GM12891 (cell line): ENCODE measurements at regions not wholly inside any gene's neighbourhood (a gene's known extent, or its start where the extent isn't known, plus 50 kb on each side); places are given as distances from the start of the nearest gene placed in this dataset.

ENCODE experiments used
- DNase-seq: peaks from one replicate; pipeline ENCODE4 v3.0.0; 2011; ENCODE audit warnings: low spot score; ENCODE audit not compliant: insufficient read length
- FAIRE-seq: peaks from 2 replicates; lab custom pipeline; 2011; peaks lifted over from hg19 to GRCh38; lab: Jason Lieb, UNC
- PAX5 ChIP-seq: IDR thresholded peaks from 2 replicates; pipeline ENCODE4 v1.6.1; 2011; ENCODE audit warnings: low read length, moderate library complexity, mild to moderate bottlenecking; ENCODE audit not compliant: insufficient read depth, severe bottlenecking
- POLR2A ChIP-seq: IDR thresholded peaks from 2 replicates; pipeline ENCODE4 v1.6.1; 2011; ENCODE audit warnings: low read depth, low read length, control low read depth
- POLR2AphosphoS5 ChIP-seq: IDR thresholded peaks from 2 replicates; pipeline ENCODE4 v1.6.1; 2011; ENCODE audit warnings: low read depth, low read length, control low read depth
- POU2F2 ChIP-seq: IDR thresholded peaks from 2 replicates; pipeline ENCODE4 v1.6.1; 2011; ENCODE audit warnings: low read depth, mild to moderate bottlenecking, control low read depth, low read length, moderate library complexity
- SPI1 ChIP-seq: IDR thresholded peaks from 2 replicates; pipeline ENCODE4 v1.6.1; 2011; ENCODE audit warnings: low read depth, low read length, control low read depth
- TAF1 ChIP-seq: IDR thresholded peaks from 2 replicates; pipeline ENCODE4 v1.6.1; 2011; ENCODE audit warnings: low read depth, low read length, control low read depth

DNA sequence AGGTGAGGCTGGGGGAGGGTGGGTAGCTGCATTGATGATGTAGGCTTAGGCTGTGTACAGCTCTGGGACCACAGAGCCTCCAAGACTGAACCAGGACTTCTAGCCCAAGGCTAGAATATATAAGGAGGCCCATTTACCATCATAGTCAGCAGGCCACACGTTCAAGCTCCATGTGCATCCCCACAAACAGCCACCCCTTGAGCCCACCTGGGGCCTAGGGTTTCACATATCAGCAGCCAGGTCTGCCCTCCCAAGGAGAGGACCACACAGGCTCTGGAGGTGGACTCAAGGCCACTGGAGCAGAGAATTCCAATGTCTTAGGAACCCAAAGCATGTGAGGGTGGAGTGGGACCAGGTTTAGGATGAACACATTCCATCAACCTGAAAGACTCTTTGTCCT lies 230.5 kb downstream of the TTC32 start:
- no peak for FAIRE-seq
- DNase-seq, result no peak
- TF ChIP-seq PAX5 (no peak), TAF1 (no peak)

DNA sequence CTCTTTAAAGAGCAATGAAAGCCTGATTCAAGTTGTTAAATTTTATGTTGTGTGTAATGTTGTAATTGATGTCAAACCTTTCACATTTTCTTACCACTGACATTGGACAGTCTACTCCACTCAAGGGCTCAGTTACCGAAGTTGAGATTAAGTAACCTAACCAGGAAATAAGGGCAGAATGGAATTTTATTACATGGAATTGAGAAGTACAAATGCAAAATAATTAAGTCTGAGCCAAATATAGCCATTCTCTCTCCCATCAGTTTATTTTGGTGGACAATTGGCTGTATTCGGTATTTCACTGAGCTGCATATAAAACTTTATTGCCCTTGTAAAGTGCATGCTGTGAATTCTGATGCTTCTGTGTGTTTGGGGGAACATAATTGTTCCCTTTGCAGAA lies 231.5 kb downstream of the TTC32 start:
- TF ChIP-seq POLR2A (no peak), TAF1 (no peak), SPI1 (no peak), POLR2AphosphoS5 (no peak)
- DNase-seq (no peak), FAIRE-seq (no peak)

DNA sequence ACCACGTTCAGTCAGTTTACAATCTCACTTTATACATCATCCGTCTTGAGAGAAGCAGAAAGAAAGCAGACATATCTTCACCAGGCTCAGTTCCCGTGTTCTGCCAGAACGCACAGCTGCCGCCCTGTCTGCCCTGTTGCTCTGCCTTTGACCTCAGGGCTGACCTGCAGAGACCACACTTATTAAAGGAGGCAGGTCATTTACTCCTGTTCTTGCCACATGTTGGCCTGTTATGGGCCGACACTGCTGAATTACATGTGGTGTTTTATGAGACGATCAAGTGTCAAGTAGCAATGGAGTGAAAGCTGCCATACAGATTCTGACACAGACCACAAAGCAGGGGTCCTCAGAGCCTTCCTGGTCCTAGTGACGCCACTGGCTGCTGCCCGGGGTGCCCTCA lies 232.2 kb downstream of the TTC32 start:
- no peak for TF ChIP-seq POU2F2
- no peak for TF ChIP-seq PAX5
- TF ChIP-seq POLR2A, result no peak
- no peak for TF ChIP-seq SPI1
- no peak for TF ChIP-seq POLR2AphosphoS5
- TF ChIP-seq TAF1, result no peak
- FAIRE-seq, result no peak
- DNase-seq, result no peak

DNA sequence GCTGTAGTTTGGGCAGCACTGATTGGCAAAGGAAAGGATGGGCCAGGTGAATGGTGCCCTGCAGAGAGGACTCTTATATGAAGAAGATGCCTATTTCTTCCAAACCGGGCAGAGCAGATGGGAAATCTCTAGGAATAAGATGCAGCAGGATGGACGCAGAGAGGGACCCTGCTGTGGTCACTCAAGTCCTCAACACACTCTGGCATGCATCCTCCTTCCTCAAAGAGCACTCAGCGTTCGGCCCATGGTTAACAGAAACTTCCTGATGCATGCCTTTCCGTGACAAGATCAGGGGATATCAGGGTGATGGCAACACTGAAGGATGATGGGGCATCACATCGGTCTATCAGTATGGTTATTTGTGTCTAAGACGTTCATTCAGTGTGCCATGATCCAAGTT lies 232.7 kb downstream of the TTC32 start:
- no peak for TF ChIP-seq PAX5
- TF ChIP-seq POU2F2, result no peak
- TF ChIP-seq TAF1, result no peak
- TF ChIP-seq POLR2A, result no peak
- TF ChIP-seq POLR2AphosphoS5, result no peak
- no peak for TF ChIP-seq SPI1
- no peak for FAIRE-seq
- no peak for DNase-seq

DNA sequence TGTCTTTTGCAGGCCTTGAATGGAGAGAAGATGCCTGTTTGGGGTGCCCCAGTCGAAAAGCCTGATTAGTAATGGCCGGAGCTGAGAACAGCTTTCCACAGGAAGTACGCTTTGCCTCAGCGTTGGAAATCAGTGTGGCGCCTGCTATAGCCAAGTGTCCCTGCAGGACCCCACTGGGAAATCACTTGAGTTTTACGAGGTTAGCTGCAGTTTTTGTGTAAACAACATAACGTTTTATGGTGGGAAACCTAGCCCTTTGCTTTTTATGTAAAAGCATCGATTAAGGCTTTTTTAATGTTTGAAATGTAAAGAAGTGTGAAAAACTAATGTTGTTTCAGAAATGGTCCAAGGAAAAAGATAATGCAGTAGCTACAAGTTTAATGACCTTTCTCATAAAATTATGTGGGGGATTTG lies 234.2 kb downstream of the TTC32 start:
- FAIRE-seq (no peak), DNase-seq (no peak)
- TF ChIP-seq PAX5 (no peak), TAF1 (no peak), SPI1 (no peak)

DNA sequence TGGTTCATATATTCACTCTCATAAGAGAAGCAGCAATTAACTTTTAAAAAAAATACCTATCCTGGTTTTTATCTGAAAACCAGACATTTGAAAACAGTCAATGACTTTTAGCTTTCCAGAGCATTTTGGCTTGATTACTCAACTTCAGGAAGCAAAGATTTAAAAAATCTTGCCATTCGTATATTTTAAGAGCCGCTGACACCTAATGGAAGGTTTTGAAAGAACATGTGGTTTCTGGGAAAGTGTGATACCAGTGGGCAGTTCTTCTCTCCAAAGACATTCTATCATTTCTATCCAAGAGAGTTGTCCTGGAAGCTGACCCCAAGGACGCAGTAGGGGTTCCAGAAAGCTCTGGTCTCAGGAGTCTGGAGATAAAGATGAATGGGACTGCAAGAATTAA lies 234.7 kb downstream of the TTC32 start:
- TF ChIP-seq POLR2AphosphoS5 (no peak), TAF1 (no peak), POLR2A (no peak), PAX5 (no peak), SPI1 (no peak), POU2F2 (no peak)
- no peak for FAIRE-seq
- no peak for DNase-seq

DNA sequence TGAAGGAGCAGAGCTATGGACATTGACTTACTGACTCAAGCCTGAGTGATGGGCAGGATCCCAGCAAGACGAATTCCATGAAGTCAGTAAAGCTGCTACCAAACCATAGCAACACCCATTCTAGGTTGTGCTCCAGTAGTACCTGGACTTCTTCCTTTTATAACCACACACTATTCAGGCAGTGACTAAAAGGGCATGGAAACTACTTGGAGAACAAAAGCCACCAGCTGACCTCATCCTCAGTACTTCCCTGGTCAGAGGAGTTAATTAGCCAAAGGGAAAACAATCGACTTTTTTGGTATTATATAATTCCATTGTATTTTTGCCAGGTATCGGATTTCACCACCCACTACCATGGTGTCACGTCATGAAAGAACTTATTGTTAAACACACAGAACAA lies 237.1 kb downstream of the TTC32 start:
- DNase-seq (no peak), FAIRE-seq (no peak)

DNA sequence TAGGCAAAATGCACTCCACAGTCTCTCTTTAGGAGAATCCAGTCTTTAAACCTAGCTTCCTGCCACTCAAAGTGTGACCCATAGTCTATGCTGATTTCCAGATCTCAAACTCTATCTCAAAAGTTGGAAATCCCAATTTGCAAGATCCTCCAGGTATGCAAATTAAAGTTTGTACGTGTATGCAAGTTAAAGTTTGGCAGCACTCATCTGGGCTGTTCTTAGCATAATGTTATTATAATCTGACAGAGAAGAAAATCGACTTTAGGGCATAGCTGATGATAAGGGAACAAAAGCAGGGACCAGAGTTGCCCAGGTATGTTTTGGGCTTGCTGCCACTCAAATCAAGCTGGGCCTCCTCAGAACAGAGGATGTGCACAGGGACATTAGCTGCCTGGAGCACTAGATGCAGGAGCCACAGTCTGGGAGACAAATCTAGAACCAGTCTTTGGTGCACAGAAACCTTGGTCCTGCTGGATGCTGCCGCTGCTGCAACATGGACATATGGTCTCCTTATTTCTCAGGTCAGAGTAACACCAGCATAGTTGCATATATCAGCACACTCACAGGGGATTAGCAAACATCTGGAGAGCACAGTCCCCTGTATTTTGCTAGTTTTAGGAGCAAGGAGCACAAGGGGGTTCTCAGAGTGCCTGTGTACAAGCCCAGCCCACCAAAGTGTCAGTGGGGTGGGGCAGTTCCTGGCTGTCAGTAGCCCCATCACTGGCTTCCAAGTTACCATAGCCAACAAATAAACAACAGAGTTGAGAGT lies 242.6 kb downstream of the TTC32 start:
- TF ChIP-seq POLR2A, result no peak
- no peak for TF ChIP-seq TAF1
- no peak for TF ChIP-seq SPI1
- no peak for TF ChIP-seq POLR2AphosphoS5
- TF ChIP-seq PAX5, result no peak
- no peak for TF ChIP-seq POU2F2
- no peak for FAIRE-seq

More for the DNA sequence above, 237.1 kb downstream of the TTC32 start:
- TF ChIP-seq POU2F2 (no peak), PAX5 (no peak), POLR2A (no peak), SPI1 (no peak), TAF1 (no peak), POLR2AphosphoS5 (no peak)

DNA sequence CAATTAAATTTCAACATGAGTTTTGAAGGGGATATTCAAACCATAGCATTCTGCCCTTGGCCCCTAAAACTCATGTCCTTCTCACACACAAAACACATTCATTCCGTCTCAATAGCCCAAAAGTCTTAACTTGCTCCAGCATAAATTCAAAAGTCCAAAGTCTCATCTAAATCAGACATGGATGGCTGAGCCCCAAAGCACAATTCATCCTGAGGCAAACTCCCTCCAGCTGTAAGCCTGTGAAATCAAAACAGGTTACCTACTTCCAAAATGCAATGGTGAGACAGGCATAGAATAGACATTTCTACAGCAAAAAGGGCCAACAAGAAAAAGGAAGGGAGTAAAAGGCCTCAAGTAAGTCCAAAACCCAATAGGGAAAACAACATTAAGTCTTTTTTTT lies 245.8 kb downstream of the TTC32 start:
- no peak for TF ChIP-seq POLR2A
- no peak for TF ChIP-seq TAF1
- no peak for TF ChIP-seq POU2F2
- no peak for TF ChIP-seq PAX5
- no peak for TF ChIP-seq POLR2AphosphoS5
- no peak for TF ChIP-seq SPI1
- DNase-seq (no peak), FAIRE-seq (no peak)

More for the DNA sequence above, 242.6 kb downstream of the TTC32 start:
- DNase-seq, result no peak

DNA sequence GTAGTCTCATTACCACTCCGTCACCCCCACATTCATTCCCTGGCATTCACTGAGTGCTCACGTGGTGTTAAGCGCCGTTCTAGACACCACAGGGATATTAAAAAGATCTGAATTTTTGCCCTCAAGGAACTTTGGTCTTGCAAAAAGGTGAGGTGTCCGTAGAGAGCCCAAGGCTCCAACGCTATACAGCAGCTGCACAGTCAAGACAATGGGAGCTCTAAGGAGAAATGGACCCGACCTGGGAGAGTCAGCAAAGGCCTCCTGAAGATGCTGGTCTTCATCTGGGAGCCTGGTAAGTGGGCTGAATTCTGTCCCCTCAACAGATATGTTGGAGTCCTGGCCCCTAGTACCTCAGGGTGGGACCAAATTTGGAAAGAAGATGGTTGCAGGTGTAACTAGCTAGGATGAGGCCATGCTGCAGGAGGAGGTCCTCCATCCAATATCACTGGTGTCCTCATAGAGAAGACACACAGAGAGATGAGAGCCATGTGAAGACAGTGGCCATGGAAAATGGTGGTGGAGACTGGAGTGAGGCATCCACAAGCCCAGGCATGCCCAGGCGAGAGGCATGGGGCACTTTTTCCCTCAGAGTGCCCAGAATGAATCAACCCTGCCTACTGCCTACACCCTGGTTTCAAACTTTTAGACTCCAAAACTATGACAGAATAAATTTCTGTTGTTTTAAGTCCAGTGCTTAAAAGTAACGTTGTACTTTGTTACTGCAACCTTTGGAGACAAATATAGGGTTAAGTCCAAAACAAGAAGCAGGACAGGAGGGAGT lies 247.3 kb downstream of the TTC32 start:
- TF ChIP-seq POLR2A (no peak), POU2F2 (no peak), POLR2AphosphoS5 (no peak), PAX5 (no peak), TAF1 (no peak), SPI1 (no peak)
- FAIRE-seq, result no peak

DNA sequence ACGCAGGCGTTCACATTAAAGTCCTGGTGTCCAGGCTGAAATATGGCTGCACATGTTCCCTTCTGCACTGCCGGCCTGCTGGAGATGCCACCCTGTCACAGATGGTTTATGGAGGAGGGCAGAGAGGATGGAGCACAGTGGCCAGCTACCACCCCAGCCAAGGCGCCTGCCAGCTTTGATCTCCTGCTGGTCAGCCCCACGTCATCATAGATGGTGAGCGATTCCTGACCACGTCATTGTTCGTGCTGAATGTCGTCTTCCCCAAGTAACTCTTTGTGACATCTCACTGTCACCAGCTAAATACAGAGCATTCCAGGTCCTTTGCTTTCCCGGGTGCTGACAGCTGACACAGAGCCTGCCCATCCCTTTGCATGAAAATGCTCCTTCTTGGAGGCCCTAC lies 248.3 kb downstream of the TTC32 start:
- FAIRE-seq (no peak), DNase-seq (no peak)
- TF ChIP-seq SPI1 (no peak), TAF1 (no peak), PAX5 (no peak), POU2F2 (no peak), POLR2A (no peak), POLR2AphosphoS5 (no peak)

More for the DNA sequence above, 247.3 kb downstream of the TTC32 start:
- no peak for DNase-seq
